GM10847 (cell line): ENCODE measurements at regions not wholly inside any gene's neighbourhood (a gene's known extent, or its start where the extent isn't known, plus 50 kb on each side); places are given as distances from the start of the nearest gene placed in this dataset.

Experiments used
- POLR2A ChIP-seq: IDR thresholded peaks from 2 replicates; pipeline ENCODE4 v1.6.1; 2011; ENCODE audit not compliant: insufficient read length; ENCODE audit errors: extremely low read depth

DNA sequence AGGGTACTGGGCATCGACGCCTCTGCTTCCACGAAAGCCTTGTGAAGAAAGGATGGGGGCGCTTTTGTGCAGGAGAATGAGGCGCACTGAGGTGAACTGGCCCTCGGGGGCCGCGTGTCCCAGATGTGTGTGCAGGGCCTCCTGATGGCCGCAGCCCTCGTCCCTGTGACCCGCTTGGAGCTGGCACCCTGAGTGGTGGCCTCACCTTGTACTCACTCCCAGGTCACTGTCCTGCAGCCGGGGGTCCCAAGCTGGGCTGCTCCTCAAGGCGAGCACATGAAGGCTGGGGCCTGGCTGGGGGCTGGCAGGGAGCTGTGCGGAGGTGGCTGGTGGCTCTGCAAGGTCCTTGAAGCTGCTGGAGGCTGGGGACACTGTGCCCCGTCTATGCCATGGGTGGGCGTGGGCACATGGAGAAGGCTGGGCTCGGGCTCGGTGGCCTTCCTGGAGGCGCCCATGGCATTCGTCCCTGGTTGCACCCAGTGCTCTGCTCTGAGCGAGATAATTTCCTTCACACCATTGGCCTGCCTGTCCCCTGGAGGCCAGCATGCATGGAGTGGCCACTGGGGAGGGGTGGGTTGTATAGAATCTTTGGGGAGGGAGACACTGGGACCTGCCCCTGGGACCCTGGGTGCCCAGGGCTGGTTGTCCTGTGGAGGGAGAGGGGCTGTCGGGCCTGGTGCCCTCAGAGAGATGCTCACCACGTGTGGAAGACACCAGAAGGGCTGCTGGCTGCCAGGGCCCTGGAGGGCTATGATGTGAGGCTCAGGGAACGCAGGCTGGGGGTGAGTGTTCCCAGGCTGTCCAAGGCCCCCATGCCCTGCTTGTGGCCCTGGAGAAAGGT is 79.3 kb downstream of the TMEM121 start:
- TF ChIP-seq POLR2A = no peak

DNA sequence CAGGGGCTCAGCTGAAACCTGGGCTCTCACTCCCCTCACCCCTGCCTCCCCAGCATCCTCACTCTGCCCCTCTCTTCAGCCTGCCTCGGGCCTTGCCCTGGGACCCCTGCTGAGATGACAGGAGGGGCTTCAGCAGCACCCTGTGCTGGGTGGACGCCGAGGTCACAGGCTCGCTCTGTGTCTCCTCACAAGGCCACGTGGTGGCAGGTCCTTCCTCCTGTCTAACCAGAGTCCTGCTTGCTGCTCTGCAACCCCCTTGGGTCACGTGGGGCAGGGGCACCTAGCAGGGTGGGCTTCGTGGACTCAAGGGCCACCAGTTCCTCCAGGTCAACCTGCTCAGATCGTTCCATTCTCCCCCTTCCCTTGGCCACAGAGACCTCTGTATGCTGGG is 90.4 kb downstream of the TMEM121 start:
- no peak for TF ChIP-seq POLR2A

DNA sequence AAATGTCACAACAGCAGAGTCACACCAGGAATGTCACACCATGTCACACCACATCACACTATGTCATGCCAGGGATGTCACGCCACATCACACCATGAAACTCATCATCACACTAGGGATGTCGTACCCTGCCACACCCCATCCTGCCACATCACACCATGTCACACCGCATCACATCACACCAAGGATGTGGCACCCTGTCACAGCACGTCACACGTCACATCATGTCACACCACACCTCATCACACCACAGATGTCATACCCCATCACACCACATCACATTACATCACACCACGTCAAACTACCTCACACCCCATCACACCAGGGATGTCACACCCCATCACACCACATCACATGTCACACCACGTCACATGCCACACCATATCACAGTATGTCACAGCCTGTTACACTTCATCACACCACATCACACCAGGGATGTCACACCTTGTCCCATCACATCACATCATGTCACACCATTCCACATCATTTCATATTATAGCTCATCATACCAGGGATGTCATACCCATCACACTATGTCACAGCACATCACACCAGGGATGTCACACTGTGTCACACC is 90.9 kb downstream of the TMEM121 start:
- TF ChIP-seq POLR2A = no peak

DNA sequence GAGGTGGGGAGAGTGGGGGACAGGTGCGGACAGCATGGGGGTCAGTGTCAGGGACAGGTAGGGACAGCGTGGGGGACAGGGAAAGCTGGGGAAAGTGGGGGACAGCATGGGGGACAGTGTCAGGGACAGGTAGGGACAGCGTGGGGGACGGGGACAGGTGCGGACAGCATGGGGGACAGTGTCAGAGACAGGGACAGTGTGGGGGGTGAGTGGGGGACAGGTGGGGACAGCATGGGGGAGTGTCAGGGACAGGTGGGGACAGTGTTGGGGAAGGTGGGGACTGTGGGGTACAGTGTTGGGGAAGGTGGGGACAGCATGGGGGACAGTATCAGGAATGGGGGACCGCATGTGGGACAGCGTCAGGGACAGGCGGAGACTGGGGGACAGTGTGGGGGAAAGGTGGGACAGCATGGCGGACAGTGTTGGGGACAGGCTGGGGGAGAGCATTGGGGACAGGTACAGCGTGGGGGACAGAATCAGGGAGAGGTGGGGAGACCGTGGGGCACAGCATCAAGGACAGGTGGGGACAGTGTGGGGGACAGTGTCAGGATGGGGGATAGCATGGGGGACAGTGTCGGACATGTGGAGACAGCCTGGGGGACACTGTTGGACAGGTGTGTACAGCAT is 96.1 kb downstream of the TMEM121 start:
- no peak for TF ChIP-seq POLR2A

DNA sequence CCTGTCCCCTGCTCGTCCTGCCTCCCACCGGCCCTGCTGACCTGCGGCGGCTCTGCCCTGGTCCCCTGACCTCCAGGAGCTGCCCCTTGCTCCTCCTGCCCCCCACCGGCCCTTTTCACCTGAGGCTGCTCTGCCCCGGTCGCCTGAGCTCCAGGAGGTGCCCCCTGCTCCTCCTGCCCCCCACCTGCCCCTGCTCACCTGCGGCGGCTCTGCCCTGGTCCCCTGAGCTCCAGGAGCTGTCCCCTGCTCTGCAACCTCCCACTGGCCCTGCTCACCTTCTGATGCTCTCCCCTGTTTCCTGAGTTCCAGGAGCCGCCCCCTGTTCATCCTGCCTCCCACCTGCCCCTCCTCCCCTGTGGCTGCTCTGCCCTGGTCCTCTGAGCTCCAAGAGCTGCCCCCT is 101.3 kb downstream of the TMEM121 start:
- TF ChIP-seq POLR2A = no peak

DNA sequence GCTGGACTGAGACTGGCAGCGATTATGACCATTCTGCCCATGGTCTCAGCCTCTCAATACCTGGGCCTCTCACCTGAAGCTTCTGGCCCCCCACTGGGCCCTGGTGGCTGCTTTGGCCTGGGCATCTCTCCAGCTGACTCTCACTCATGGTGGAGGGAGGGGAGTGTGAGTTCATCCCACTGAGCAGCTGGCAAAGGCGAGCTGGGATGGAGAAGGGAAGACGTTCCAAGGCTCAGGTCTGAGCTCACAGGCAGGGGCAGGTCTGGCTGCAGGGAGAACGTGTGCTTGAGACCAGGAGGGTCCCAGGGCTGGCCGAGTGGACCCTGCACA is 103.5 kb downstream of the TMEM121 start:
- TF ChIP-seq POLR2A = no peak

DNA sequence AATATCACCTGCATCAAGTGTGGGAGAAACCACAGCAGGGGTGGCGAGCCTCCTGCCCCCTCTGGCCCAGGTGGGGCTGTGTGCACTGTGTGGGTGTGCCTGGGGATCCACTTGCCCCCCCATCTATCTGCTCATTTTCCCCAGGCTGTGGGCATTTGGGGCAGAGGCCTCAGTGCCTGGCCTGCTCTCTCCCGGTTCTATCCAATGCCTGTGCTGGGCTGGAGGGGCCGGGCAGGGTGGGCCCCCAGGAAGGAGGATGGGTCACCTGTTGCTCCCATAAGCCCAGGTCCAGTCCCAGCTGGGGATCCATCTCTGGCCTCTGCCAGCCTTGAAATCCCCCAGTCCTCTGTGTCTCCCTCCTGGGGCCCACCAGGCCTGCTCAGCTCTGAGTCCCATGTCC is 105.6 kb downstream of the TMEM121 start:
- TF ChIP-seq POLR2A = no peak

DNA sequence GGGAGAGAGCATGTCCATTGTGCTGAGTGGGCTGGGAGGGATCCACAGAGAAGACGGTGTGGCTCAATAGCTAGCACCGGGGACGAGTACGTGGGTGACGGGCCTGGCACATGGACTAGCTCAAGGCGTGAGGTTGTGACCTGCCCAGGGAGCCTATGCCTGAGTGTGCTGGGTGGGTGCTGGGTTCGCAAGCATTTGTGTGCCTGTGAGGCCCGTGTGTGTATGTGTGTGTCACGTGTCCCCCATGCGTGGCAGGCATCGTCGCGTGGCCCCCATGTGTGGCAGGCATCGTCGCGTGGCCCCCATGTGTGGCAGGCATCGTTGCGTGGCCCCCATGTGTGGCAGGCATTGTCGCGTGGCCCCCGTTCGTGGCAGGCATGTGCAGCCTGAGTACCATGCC is 109.2 kb downstream of the TMEM121 start:
- TF ChIP-seq POLR2A = no peak

DNA sequence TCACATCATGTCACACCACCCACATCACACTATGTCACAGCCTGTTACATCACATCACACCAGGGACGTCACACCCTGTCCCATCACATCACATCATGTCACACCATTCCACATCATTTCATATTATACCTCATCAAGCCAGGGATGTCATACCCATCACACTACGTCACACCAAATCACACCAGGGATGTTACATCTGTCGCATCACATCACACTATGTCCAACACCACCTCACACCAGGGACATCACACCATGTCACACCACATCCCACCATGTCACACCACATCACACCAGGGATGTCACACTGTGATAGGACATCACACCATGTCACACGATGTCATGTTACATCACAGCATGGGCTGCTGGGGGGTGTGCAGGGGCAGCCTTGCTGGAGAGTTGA is 110.6 kb downstream of the TMEM121 start:
- no peak for TF ChIP-seq POLR2A

DNA sequence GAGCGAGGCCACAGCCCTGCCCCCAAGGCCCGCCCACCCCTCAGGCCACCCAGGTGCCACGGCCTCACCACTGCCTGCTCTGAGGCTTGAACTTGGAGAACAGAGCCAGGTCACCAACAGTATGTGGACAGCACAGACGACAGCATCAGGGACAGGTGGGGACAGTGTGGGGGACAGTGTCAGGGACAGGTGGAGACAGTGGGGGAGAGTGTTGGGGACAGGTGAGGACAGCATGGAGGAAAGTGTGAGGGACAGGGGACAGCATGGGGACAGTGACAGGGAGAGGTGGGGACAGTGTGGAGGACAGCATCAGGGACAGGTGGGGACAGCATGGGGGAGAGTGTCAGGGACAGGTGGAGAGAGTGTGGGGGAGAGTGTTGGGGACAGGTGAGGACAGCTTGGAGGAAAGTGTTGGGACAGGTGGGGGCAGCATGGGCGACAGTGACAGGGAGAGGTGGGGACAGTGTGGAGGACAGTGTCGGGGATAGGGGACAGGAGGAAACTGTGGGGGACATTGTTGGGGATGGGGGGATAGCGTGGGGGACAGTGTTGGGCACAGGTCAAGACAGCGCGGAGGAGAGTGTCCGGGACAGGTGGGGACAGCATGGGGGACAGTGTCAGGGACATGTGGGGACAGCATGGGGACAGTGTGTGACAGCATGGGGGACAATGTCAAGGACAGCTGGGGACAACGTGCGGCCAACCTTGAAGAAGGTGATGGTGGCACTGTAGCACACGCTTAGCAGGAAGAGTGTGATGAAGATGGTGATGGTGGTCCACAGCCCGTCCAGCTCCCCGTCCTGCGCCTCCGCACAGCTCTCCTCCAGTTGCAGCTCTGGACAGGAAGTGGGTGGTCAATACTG is 114.9 kb downstream of the TMEM121 start:
- TF ChIP-seq POLR2A = no peak

DNA sequence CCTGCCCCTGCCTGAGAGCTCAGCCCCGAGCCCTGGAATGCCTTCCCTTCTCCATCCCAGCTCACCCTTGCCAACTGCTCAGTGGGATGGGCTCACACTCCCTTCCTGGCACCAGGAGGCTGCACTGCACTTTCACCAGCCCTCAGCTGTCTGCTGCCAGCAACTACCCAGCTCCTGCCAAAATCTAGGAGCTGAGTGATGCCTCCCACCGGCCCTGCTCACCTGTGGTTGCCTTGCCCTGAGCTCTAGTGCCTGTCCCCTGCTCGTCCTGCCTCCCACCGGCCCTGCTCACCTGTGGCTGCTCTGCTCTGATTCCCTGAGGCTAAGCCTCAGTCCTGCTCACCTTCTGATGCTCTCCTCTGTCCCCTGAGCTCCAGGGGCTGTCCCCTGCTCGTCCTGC is 119.8 kb downstream of the TMEM121 start:
- no peak for TF ChIP-seq POLR2A

DNA sequence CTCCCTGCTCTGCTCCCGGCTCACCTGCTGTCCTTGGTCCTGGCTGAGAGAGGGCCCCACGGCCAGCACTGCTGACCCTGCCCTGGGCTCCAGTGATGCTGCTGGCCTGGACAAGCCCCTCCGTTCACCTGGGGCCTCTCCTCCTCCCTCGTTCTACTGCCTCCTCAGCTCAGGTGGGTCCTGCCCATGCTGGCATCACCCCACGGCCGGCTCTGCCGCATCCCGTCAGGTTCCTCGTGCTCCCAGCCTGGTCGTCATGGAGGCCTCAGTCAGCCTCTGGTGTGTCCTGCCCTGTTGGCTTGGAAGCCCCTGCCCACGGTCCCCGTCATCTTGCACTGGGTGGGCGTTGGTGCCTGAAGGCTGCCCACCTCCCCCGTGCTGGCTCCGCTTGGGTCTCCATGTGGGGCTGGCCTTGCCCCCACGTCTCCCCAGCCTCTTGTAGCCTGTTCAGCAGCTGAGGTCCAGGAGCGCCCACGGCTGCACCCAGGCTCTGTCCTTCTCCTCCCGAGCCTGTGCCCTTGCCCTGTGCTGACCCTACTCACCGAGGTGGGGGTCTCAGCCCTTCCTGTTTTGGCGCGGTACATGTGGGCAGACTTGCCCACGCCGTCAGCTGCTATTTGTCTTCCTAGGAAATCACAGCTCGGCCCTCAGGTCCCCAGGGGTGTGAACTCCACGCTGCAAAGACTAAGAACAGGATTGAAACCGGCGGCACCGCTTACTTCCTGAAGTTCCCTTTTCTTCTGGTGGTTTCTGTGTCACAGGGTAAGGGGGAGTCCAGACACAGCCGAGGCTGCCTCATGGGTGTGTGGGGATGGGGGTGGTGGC is 121.6 kb downstream of the TMEM121 start:
- TF ChIP-seq POLR2A = no peak

DNA sequence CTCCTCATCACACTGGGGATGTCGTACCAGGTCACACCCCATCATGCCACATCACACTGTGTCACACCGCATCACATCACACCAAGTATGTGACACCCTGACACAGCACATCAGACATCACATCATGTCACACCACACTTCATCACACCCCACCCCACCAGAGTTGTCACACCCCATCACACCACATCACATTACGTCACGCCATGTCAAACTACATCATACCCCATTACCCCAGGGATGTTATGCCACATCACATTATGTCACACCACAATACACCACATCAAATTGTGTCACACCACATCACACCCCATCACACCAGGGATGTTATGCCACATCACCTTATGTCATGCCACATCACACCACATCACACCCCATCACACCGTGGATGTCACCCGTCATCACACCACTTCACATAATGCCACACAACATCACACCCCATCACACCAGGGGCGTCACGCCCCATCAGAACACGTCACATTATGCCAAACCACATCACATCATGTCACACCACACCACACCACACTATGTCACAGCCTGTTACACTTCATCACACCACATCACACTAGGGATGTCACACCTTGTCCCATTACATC is 133.6 kb downstream of the TMEM121 start:
- no peak for TF ChIP-seq POLR2A

DNA sequence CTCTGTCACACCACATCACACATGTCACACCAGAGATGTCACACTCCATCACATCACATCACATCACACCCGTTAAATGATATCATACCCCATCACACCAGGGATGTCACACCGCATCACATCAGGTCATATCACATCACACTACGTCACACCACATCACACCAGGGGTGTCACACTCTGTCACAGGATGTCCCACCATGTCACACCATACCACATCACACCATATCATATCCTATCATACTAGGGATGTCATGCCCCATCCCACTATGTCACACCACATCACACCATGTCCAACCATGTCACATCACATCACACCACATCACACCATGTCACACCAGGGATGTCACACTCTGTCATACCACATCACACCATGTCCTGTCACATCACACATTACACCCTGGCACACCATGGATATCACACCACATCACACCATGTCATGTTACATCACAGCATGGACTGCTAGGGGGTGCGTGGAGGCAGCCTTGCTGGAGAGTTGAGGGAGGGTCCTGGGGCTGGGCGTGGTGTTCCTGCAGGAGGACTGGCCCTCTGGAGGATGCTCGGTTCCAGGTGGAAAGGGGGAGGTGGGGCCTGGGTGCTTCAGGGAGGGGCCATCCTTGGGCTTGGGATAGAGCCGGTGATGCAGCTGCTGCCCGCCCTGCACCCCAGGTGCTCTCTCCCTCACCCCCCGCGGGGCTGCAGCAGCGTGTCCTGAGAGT is 134.6 kb downstream of the TMEM121 start:
- TF ChIP-seq POLR2A = no peak
